Heart right ventricle (tissue), 16 donors: ENCODE measurements at regions not wholly inside any gene's neighbourhood (a gene's known extent, or its start where the extent isn't known, plus 50 kb on each side); places are given as distances from the start of the nearest gene placed in this dataset.

Experiments
- ATAC-seq, 8 donors: fragments of 200-7000 bp; cut with Tn5 transposase; one replicate each; pipeline ENCODE4 v1.9.1; 2020; ENCODE audit warnings: mild to moderate bottlenecking in 8 of 8, moderate library complexity in 8 of 8, moderate number of reproducible peaks in 1 of 8
- DNase-seq, 2 donors: peaks; one replicate each; pipeline ENCODE4 v3.0.0-alpha.2; 2020
- H3K27ac ChIP-seq, 10 donors: fragments of 200-600 bp; sonication (generic) in 2 of 10; one replicate each; pipeline versions ENCODE4 v1.5.0 to v1.8.0; 2020 to 2022; ENCODE audit warnings: mild to moderate bottlenecking in 3 of 10
- H3K27me3 ChIP-seq, 7 donors: fragments of 200-600 bp; one replicate each; pipeline ENCODE4 v1.8.0; 2021 to 2022; ENCODE audit warnings: mild to moderate bottlenecking in 2 of 7
- H3K36me3 ChIP-seq, 9 donors: fragments of 200-600 bp; sonication (generic) in 1 of 9; one replicate each; pipeline versions ENCODE4 v1.5.0 to v1.8.0; 2020 to 2022; ENCODE audit warnings: mild to moderate bottlenecking in 2 of 9
- H3K4me1 ChIP-seq, 9 donors: fragments of 200-600 bp; sonication (generic) in 1 of 9; one replicate each; pipeline versions ENCODE4 v1.5.0 to v1.8.0; 2020 to 2022; ENCODE audit warnings: mild to moderate bottlenecking in 4 of 9
- H3K4me3 ChIP-seq, 10 donors: fragments of 200-600 bp; sonication (generic) in 2 of 10; one replicate each; pipeline versions ENCODE4 v1.5.0 to v1.8.0; 2020 to 2022; ENCODE audit warnings: mild to moderate bottlenecking in 7 of 10, moderate library complexity in 2 of 10
- H3K9me3 ChIP-seq, 11 donors: fragments of 200-600 bp in 10 of 11; sonication (generic) in 2 of 11; one replicate each; pipeline versions ENCODE4 v1.5.0 to v1.8.0; 2013 to 2022; ENCODE audit warnings: mild to moderate bottlenecking in 2 of 11, control low read depth in 1 of 11, moderate library complexity in 1 of 11
- WGBS, 2 donors: extraction: QIAGEN DNeasy Blood & Tissue Kit; methylation state at CpG; one replicate each; pipeline ENCODE4 v1.1.7; 2013; ENCODE audit warnings: inconsistent platforms in 1 of 2; 5-methylcytosine and 5-hydroxymethylcytosine counted together
- intact Hi-C, 10 donors: fragments of 100-400 bp; cut with DNase I; formaldehyde crosslinking; loops; one replicate each; pipeline versions ENCODE4 v1.11.1 to v1.14.2; 2022
- TF ChIP-seq, protein P1 (sequence below), 9 donors: fragments of 200-600 bp; sonication (generic) in 2 of 9; IDR thresholded peaks; one replicate each; pipeline versions ENCODE4 v1.5.0 to v1.8.0; 2021 to 2022; ENCODE audit warnings: antibody characterized with exemption in 9 of 9, mild to moderate bottlenecking in 5 of 9, moderate library complexity in 1 of 9
- donor health status: Arrhythmogenic right ventricular cardiomyopathy.
- donor health status: ischemic (EF 13 %, LVEDD 7.1; RV severe dilation, severe dysfunction).
- donor health status: healthy with polysubstance abuse.
- donor health status: DM: no; HTN: yes; CAD: no.
- donor health status: DM: no; HTN: no; CAD: no.
- donor health status: ischemic (EF 25% LVEDD 6.9; RV normal size, moderate dysfunction).
- donor health status: ischemic (EF 25% LVEDD 5.7; RV mildly dilated, moderate dysfunction).
- donor health status: healthy.
- donor health status: DM: yes; HTN: yes; CAD: no.
- donor health status: Ischemic cardiomyopathy.
- donor health status: ischemic (EF 35%, LVEDD 5.7; RV mildly dilated, moderate dysfunction).
- donor health status: nonischemic (EF 11% LVEDD 7.7; RV severe dilation, severe dysfunction).
- donor health status: DM: yes; HTN: yes; CAD: no.
- donor health status: PGD.
- donor health status: ischemic (EF 29% LVEDD 5.4; RV normal size, mild dysfunction).
- donor health status: nonischemic (EF 23%, LVEDD 6.1; RV moderate dilation, normal function).

- DNase-seq = no peak
- H3K9me3 ChIP-seq = no peaks in the 10 kb centered on the region
- intact Hi-C loops = no loop called here
- no peak for ATAC-seq
- H3K4me1 ChIP-seq = no peaks in the 10 kb centered on the region
- H3K4me3 ChIP-seq = no peak overlapping the region
- 95 to 97% methylated on average over 17 of the region's 17 CpGs for WGBS, 2 donors
- H3K36me3 ChIP-seq = no peaks in the 10 kb centered on the region
- H3K27ac ChIP-seq = no peak overlapping the region
- TF ChIP-seq, protein P1, sequence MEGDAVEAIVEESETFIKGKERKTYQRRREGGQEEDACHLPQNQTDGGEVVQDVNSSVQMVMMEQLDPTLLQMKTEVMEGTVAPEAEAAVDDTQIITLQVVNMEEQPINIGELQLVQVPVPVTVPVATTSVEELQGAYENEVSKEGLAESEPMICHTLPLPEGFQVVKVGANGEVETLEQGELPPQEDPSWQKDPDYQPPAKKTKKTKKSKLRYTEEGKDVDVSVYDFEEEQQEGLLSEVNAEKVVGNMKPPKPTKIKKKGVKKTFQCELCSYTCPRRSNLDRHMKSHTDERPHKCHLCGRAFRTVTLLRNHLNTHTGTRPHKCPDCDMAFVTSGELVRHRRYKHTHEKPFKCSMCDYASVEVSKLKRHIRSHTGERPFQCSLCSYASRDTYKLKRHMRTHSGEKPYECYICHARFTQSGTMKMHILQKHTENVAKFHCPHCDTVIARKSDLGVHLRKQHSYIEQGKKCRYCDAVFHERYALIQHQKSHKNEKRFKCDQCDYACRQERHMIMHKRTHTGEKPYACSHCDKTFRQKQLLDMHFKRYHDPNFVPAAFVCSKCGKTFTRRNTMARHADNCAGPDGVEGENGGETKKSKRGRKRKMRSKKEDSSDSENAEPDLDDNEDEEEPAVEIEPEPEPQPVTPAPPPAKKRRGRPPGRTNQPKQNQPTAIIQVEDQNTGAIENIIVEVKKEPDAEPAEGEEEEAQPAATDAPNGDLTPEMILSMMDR (IDR thresholded peaks at IDR 0.05) = no peak
- no peaks in the 10 kb centered on the region for H3K27me3 ChIP-seq
Observed at GRCh38 chr14:96931751-96932150, 134.6 kb downstream of the VRK1 start.

- WGBS, 2 donors = 75 to 78% methylated on average over 13 of the region's 13 CpGs
- TF ChIP-seq, protein P1 (IDR thresholded peaks at IDR 0.05) = no peak
- ATAC-seq (no peak), DNase-seq (no peak)
- H3K4me1 ChIP-seq = no peaks in the 10 kb centered on the region
- no peak overlapping the region for H3K27ac ChIP-seq
- intact Hi-C loops = no loop called here
- no peaks in the 10 kb centered on the region for H3K27me3 ChIP-seq
- H3K36me3 ChIP-seq = no peaks in the 10 kb centered on the region
- H3K9me3 ChIP-seq = no peaks in the 10 kb centered on the region
- no peak overlapping the region for H3K4me3 ChIP-seq
Observed at GRCh38 chr14:96934638-96935330, 137.6 kb downstream of the VRK1 start.

DNA sequence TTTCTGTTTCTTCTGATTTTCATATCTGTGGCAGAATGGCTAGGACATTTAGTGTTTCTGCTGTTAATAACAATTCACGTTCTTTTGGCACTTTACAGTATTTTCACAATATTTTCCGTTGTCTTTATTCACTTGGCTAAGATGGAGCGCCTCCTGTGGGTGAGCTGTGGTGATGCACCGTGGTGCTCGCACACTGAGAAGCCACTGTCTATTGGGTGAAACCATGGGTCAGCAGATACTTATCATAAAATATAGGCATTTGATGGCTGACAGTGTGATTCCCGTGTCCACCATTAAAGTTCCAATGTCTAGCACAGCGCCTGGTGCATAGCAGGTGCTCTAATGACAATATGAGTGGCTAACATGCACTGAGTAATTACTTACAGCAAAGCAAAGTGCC lies 141.8 kb downstream of the VRK1 start:
- H3K4me1 ChIP-seq = no peaks in the 10 kb centered on the region
- no peak for ATAC-seq
- intact Hi-C loops = no loop called here
- no peak for DNase-seq
- no peak overlapping the region for H3K4me3 ChIP-seq
- TF ChIP-seq, protein P1 (IDR thresholded peaks at IDR 0.05) = peak in 3 of 9 donors; percentile 10 to 40 (median 14)
- H3K36me3 ChIP-seq = no peaks in the 10 kb centered on the region
- no peaks in the 10 kb centered on the region for H3K27me3 ChIP-seq
- H3K9me3 ChIP-seq = no peaks in the 10 kb centered on the region
- WGBS, 2 donors = 57 to 58% methylated on average over 7 of the region's 7 CpGs
- no peak overlapping the region for H3K27ac ChIP-seq

GRCh38 chr14:96940009-96940408 lies 142.8 kb downstream of the VRK1 start:
- 7 to 20% methylated on average over 3 of the region's 3 CpGs for WGBS, 2 donors

More at GRCh38 chr14:96940009-96940408, 142.8 kb downstream of the VRK1 start:
- Histone ChIP-seq H3K27me3 (no peaks in the 10 kb centered on the region), H3K4me1 (no peaks in the 10 kb centered on the region), H3K27ac (no peak overlapping the region), H3K4me3 (no peak overlapping the region), H3K36me3 (no peaks in the 10 kb centered on the region), H3K9me3 (no peaks in the 10 kb centered on the region)
- DNase-seq (no peak), ATAC-seq (peak in 3 of 8 donors; percentile 25 to 61 (median 40))
- intact Hi-C loops = no loop called here
- TF ChIP-seq, protein P1 (IDR thresholded peaks at IDR 0.05) = no peak
